Kidney (tissue), 13 donors: ENCODE measurements at regions not wholly inside any gene's neighbourhood (a gene's known extent, or its start where the extent isn't known, plus 50 kb on each side); places are given as distances from the start of the nearest gene placed in this dataset.
"Not testable (repeated sequence)": the region's sequence is repeated elsewhere in the genome, so short reads cannot be mapped to it uniquely, and the experiment has no call there.

Experiments
- DNase-seq, 5 donors: peaks; one replicate each; pipeline ENCODE4 v3.0.0-alpha.2; 2013 to 2020
- FAIRE-seq: peaks from 2 replicates; lab custom pipeline; 2012; peaks lifted over from hg19 to GRCh38; lab: Jason Lieb, UNC
- H3K27ac ChIP-seq, 2 donors: one replicate each; pipeline ENCODE4 v1.7.0; 2013; ENCODE audit warnings: low read depth in 2 of 2, low read length in 2 of 2, inconsistent platforms in 1 of 2
- H3K27me3 ChIP-seq: one replicate; pipeline ENCODE4 v1.7.1; 2013; ENCODE audit warnings: low read length, inconsistent platforms; ENCODE audit not compliant: control insufficient read depth, insufficient read depth
- H3K36me3 ChIP-seq, 3 donors: one replicate each; pipeline versions ENCODE4 v1.7.0 to v1.7.1; 2013; ENCODE audit warnings: low read length in 3 of 3, control low read depth in 1 of 3, inconsistent platforms in 1 of 3; ENCODE audit not compliant: insufficient read depth in 3 of 3, control insufficient read depth in 2 of 3
- H3K4me1 ChIP-seq, 3 donors: one replicate each; pipeline versions ENCODE4 v1.7.0 to v1.7.1; 2013; ENCODE audit warnings: low read length in 3 of 3, inconsistent platforms in 1 of 3, low read depth in 1 of 3; ENCODE audit not compliant: control insufficient read depth in 2 of 3, insufficient read depth in 2 of 3
- H3K4me3 ChIP-seq, 3 donors: one replicate each; pipeline versions ENCODE4 v1.7.0 to v1.8.1; 2013; ENCODE audit warnings: low read length in 3 of 3, control low read depth in 1 of 3, inconsistent platforms in 1 of 3
- H3K9ac ChIP-seq, 3 donors: one replicate each; pipeline versions ENCODE4 v1.7.0 to v1.7.1; 2013; ENCODE audit warnings: low read length in 3 of 3, control low read depth in 1 of 3, inconsistent platforms in 1 of 3
- H3K9me3 ChIP-seq, 3 donors: one replicate each; pipeline versions ENCODE4 v1.7.0 to v1.7.1; 2013; ENCODE audit warnings: low read length in 3 of 3, control low read depth in 1 of 3, inconsistent platforms in 1 of 3; ENCODE audit not compliant: control insufficient read depth in 2 of 3, insufficient read depth in 1 of 3
- intact Hi-C: fragments of 100-400 bp; cut with DNase I; formaldehyde crosslinking; loops from one replicate; pipeline ENCODE4 v1.11.1; 2022
- TF ChIP-seq, protein P1 (sequence below): IDR thresholded peaks from 3 replicates; pipeline ENCODE4 v1.5.1; 2012; ENCODE audit warnings: mild to moderate bottlenecking, moderate library complexity, borderline replicate concordance; ENCODE audit not compliant: insufficient read depth; ENCODE audit errors: extremely low read depth
- donor health status: control.
- donor health status: control.
- donor health status: control.
- donor health status: control.
- donor health status: control.
- donor health status: DM: yes; HTN: yes; CAD: no.
- donor health status: Normal renal cell carcinoma (clear cell type).

DNA sequence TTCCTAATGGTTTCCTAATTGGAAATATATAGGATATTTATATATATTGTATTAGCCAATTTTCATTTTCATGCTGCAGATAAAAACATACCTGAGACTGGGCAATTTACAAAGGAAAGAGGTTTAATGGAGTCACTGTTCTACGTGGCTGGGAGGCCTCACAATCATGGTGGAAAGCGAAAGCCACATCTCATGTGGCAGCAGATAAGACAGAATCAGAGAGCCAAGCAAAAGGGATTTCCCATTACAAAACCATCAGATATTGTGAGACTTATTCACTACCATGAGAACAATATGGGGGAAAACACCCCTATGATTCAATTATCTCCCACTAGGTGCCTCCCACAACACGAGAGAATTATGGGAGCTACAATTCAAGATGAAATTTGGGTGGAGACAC, 242.5 kb upstream of the NETO1 start:
- no peaks in the 10 kb centered on the region for H3K4me1 ChIP-seq
- no peak overlapping the region for H3K9ac ChIP-seq
- FAIRE-seq (no peak), DNase-seq (no peak)
- H3K9me3 ChIP-seq = no peaks in the 10 kb centered on the region
- no peak overlapping the region for H3K4me3 ChIP-seq
- no peak overlapping the region for H3K27ac ChIP-seq
- H3K27me3 ChIP-seq = no peaks in the 10 kb centered on the region
- TF ChIP-seq, protein P1, sequence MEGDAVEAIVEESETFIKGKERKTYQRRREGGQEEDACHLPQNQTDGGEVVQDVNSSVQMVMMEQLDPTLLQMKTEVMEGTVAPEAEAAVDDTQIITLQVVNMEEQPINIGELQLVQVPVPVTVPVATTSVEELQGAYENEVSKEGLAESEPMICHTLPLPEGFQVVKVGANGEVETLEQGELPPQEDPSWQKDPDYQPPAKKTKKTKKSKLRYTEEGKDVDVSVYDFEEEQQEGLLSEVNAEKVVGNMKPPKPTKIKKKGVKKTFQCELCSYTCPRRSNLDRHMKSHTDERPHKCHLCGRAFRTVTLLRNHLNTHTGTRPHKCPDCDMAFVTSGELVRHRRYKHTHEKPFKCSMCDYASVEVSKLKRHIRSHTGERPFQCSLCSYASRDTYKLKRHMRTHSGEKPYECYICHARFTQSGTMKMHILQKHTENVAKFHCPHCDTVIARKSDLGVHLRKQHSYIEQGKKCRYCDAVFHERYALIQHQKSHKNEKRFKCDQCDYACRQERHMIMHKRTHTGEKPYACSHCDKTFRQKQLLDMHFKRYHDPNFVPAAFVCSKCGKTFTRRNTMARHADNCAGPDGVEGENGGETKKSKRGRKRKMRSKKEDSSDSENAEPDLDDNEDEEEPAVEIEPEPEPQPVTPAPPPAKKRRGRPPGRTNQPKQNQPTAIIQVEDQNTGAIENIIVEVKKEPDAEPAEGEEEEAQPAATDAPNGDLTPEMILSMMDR = no peak
- no peaks in the 10 kb centered on the region for H3K36me3 ChIP-seq
- intact Hi-C loops = no loop called here

GRCh38 chr18:73101977-73102376, 234.2 kb upstream of the NETO1 start:
- no peaks in the 10 kb centered on the region for H3K4me1 ChIP-seq
- TF ChIP-seq, protein P1 = no peak
- intact Hi-C loops = no loop called here
- DNase-seq (no peak), FAIRE-seq (no peak)
- no peak overlapping the region for H3K4me3 ChIP-seq
- peaks cover 0 to 2% (median 0%) of the 10 kb centered on the region in 3 donors for H3K9me3 ChIP-seq
- H3K36me3 ChIP-seq = no peaks in the 10 kb centered on the region
- H3K27me3 ChIP-seq = no peaks in the 10 kb centered on the region
- H3K27ac ChIP-seq = no peak overlapping the region
- H3K9ac ChIP-seq = no peak overlapping the region

- H3K36me3 ChIP-seq, H3K9ac ChIP-seq, H3K4me1 ChIP-seq, H3K4me3 ChIP-seq, intact Hi-C loops, FAIRE-seq, H3K9me3 ChIP-seq, DNase-seq, H3K27me3 ChIP-seq, H3K27ac ChIP-seq: not testable (repeated sequence)
Observed at GRCh38 chr18:73101491-73101890, 233.7 kb upstream of the NETO1 start.

DNA sequence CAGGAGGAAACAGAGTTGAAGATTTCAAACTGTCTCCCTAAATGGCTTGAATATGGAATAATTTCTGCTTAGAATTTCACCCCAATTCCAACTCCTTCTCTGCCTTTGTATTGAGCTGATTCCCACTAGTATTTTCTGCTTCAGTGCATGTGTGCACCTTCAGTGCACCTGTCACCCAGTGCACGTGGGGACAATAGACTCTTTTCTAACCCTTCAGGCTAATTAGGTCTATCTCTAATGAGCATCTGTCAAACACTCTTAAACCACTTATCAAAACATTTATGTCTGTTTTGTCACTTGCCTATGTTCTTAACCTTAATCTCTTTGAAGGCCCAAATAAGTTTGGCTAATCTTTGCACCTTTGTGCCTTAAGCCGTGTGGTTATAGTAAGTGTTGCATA, 232.0 kb upstream of the NETO1 start:
- Histone ChIP-seq H3K27me3 (no peaks in the 10 kb centered on the region), H3K36me3 (no peaks in the 10 kb centered on the region), H3K27ac (no peak overlapping the region), H3K4me1 (no peaks in the 10 kb centered on the region), H3K9me3 (peaks cover 0 to 2% (median 0%) of the 10 kb centered on the region in 3 donors), H3K9ac (no peak overlapping the region), H3K4me3 (no peak overlapping the region)
- TF ChIP-seq, protein P1 = no peak
- DNase-seq (no peak), FAIRE-seq (no peak)
- intact Hi-C loops = no loop called here
